ENCODE measurements at regions not wholly inside any gene's neighbourhood (a gene's known extent, or its start where the extent isn't known, plus 50 kb on each side); places are given as distances from the start of the nearest gene placed in this dataset.

- TF ChIP-seq RAD21 (conservative IDR thresholded peaks at IDR 0.05 in 1 of 2, IDR thresholded peaks at IDR 0.05 in 1 of 2) (no peak), EHMT2 (IDR thresholded peaks at IDR 0.05; ENCODE audit: low read depth) (no peak), MYC (IDR thresholded peaks at IDR 0.05; ENCODE audit: borderline replicate concordance, low read length) (no peak)
Observed at GRCh38 chr10:44105696-44106095, 279.2 kb downstream of the CXCL12 start (continued).

- ATAC-seq (no peak), DNase-seq (ENCODE audit: low read depth in 1 of 2, low spot score in 1 of 2) (no peak), FAIRE-seq (no peak)
- POLR2A ChIA-PET: no interaction called here
- 7% methylated on average over 5 of the region's 5 CpGs for WGBS (ENCODE audit: missing lambda C conversion rate)
- no peaks in the 10 kb centered on the region for H3K9me3 ChIP-seq
- no peak overlapping the region for H3K27ac ChIP-seq
- CTCF ChIA-PET: no interaction called here
- TF ChIP-seq FOSL2 (IDR thresholded peaks at IDR 0.05) (no peak), FOSL2 (CRISPR knock-in tag; IDR thresholded peaks at IDR 0.05) (no peak), MAZ (IDR thresholded peaks at IDR 0.05; ENCODE audit: borderline replicate concordance, low read depth, low read length) (no peak), TFCP2L1 (CRISPR knock-in tag; IDR thresholded peaks at IDR 0.05) (no peak), ZSCAN20 (CRISPR knock-in tag; IDR thresholded peaks at IDR 0.05) (no peak), NFE2L2 (conservative IDR thresholded peaks at IDR 0.05; ENCODE audit: low read length) (no peak), E2F6 (IDR thresholded peaks at IDR 0.05; ENCODE audit: borderline replicate concordance, low read depth) (no peak), POLR2A (IDR thresholded peaks at IDR 0.05; ENCODE audit: low read length) (no peak), JUN (IDR thresholded peaks at IDR 0.05) (no peak), ATOH8 (CRISPR knock-in tag; IDR thresholded peaks at IDR 0.05; ENCODE audit: low read depth) (no peak), NR3C1 (IDR thresholded peaks at IDR 0.05) (no peak), PHF8 (IDR thresholded peaks at IDR 0.05; ENCODE audit: borderline replicate concordance, low read depth) (no peak), CHD4 (IDR thresholded peaks at IDR 0.05; ENCODE audit: borderline replicate concordance) (no peak), EP300 (IDR thresholded peaks at IDR 0.05) (no peak), TP53 (CRISPR knock-in tag; IDR thresholded peaks at IDR 0.05) (no peak), ESRRA (IDR thresholded peaks at IDR 0.05; ENCODE audit: borderline replicate concordance, low read length) (no peak), CBX8 (IDR thresholded peaks at IDR 0.05) (no peak), HOXA7 (CRISPR knock-in tag; IDR thresholded peaks at IDR 0.05) (no peak), MYC (IDR thresholded peaks at IDR 0.05; ENCODE audit: borderline replicate concordance, low read length) (no peak)
- TF ChIP-seq, protein P1, sequence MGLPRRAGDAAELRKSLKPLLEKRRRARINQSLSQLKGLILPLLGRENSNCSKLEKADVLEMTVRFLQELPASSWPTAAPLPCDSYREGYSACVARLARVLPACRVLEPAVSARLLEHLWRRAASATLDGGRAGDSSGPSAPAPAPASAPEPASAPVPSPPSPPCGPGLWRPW (IDR thresholded peaks at IDR 0.05): no peak
- H3K4me2 ChIP-seq: no peak overlapping the region
- H3K4me3 ChIP-seq: no peak overlapping the region
- no peaks in the 10 kb centered on the region for H3K4me1 ChIP-seq
Observed at GRCh38 chr10:44102726-44103255, 282.1 kb downstream of the CXCL12 start.

DNA sequence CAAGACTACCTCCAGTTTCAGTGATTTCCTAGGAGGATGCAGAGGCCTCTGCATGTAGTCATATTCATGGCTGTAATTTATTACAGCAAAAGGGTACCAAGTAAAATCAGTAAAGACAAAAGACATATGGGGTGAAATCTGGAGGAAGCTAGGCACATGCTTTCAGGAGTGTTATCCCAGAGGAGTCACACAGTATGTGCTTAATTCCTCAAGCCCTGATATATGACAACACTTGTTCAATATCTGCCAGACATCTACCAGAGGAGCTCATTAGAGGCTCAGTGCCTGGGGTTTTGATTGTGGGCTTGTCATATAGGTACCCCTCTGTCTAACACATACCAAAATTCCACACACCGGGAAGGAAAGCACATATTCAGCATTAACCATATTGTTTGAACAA is 283.8 kb downstream of the CXCL12 start:
- no peaks in the 10 kb centered on the region for H3K9me3 ChIP-seq
- POLR2A ChIA-PET: no interaction called here
- DNase-seq (ENCODE audit: low read depth in 1 of 2, low spot score in 1 of 2) (no peak), FAIRE-seq (no peak), ATAC-seq (no peak)
- H3K4me1 ChIP-seq: no peaks in the 10 kb centered on the region
- CTCF ChIA-PET: no interaction called here
- H3K27ac ChIP-seq: no peak overlapping the region
- no peak overlapping the region for H3K4me2 ChIP-seq
- no peak for TF ChIP-seq EP300 (IDR thresholded peaks at IDR 0.05)
- TF ChIP-seq, protein P1 (IDR thresholded peaks at IDR 0.05): no peak
- TF ChIP-seq KDM1A (IDR thresholded peaks at IDR 0.05; ENCODE audit: low read depth): no peak
- no peak for TF ChIP-seq RAD21 (conservative IDR thresholded peaks at IDR 0.05 in 1 of 2, IDR thresholded peaks at IDR 0.05 in 1 of 2)
- TF ChIP-seq ATOH8 (CRISPR knock-in tag; IDR thresholded peaks at IDR 0.05; ENCODE audit: low read depth): no peak
- no peak for TF ChIP-seq RCOR1 (IDR thresholded peaks at IDR 0.05; ENCODE audit: low read depth, low read length)
- no peak for TF ChIP-seq E2F6 (IDR thresholded peaks at IDR 0.05; ENCODE audit: borderline replicate concordance, low read depth)
- no peak for TF ChIP-seq RNF2 (IDR thresholded peaks at IDR 0.05; ENCODE audit: borderline replicate concordance, low read depth)
- no peak for TF ChIP-seq NR3C1 (IDR thresholded peaks at IDR 0.05)
- no peak for TF ChIP-seq HEYL (CRISPR knock-in tag; IDR thresholded peaks at IDR 0.05)
- 0% methylated on average over 1 of the region's 1 CpG for WGBS (ENCODE audit: missing lambda C conversion rate)
- no peak overlapping the region for H3K4me3 ChIP-seq
